Stomach (tissue), 8 donors: ENCODE measurements at regions not wholly inside any gene's neighbourhood (a gene's known extent, or its start where the extent isn't known, plus 50 kb on each side); places are given as distances from the start of the nearest gene placed in this dataset.

Source experiments
- DNase-seq, 2 donors: peaks; one replicate each; pipeline versions ENCODE4 v3.0.0 to v3.0.0-alpha.2; 2013 to 2019
- H3K27ac ChIP-seq, 5 donors: fragments of 200-600 bp in 4 of 5; sonication (generic) in 4 of 5; one replicate each; pipeline ENCODE4 v1.5.1; 2013 to 2019; ENCODE audit warnings: mild to moderate bottlenecking in 1 of 5, moderate library complexity in 1 of 5
- H3K27me3 ChIP-seq, 3 donors: fragments of 200-600 bp; sonication (generic); one replicate each; pipeline ENCODE4 v1.5.1; 2017 to 2019; ENCODE audit warnings: mixed run types in 1 of 3
- H3K36me3 ChIP-seq, 4 donors: fragments of 200-600 bp; sonication (generic); 1 replicate in 3 of 4; 2 replicates in 1 of 4; pipeline ENCODE4 v1.5.1; 2016 to 2019
- H3K4me1 ChIP-seq, 4 donors: fragments of 200-600 bp; sonication (generic); one replicate each; pipeline ENCODE4 v1.5.1; 2016 to 2019
- H3K4me3 ChIP-seq, 4 donors: fragments of 200-600 bp; sonication (generic) in 3 of 4; one replicate each; pipeline ENCODE4 v1.5.1; 2016 to 2019; ENCODE audit warnings: mild to moderate bottlenecking in 1 of 4
- H3K9me3 ChIP-seq, 4 donors: fragments of 200-600 bp; sonication (generic); one replicate each; pipeline ENCODE4 v1.5.1; 2016 to 2019
- CTCF ChIP-seq, 7 experiments: fragments of 450-650 bp in 4 of 7; fragments of 200-600 bp in 3 of 7; sonication (generic) in 3 of 7; IDR thresholded peaks; one replicate each; pipeline ENCODE4 v1.5.1; 2016 to 2019; ENCODE audit warnings: antibody characterized with exemption in 7 of 7, control low read depth in 2 of 7, mild to moderate bottlenecking in 1 of 7
- EP300 ChIP-seq: sonication (generic); formaldehyde crosslinking; IDR thresholded peaks from one replicate; pipeline ENCODE4 v1.6.1; 2017; ENCODE audit warnings: antibody characterized with exemption
- POLR2A ChIP-seq, 4 donors: fragments of 450-650 bp; IDR thresholded peaks; one replicate each; pipeline ENCODE4 v1.6.1; 2016; ENCODE audit warnings: antibody characterized with exemption in 4 of 4, control low read depth in 2 of 4, mild to moderate bottlenecking in 1 of 4, moderate library complexity in 1 of 4
- POLR2AphosphoS5 ChIP-seq, 3 donors: sonication (generic); formaldehyde crosslinking; IDR thresholded peaks; one replicate each; pipeline ENCODE4 v1.6.1; 2016; ENCODE audit warnings: antibody characterized with exemption in 3 of 3
- whole genome bisulfite sequencing, 5 donors: extraction: QIAGEN DNeasy Blood & Tissue Kit in 3 of 5; methylation state at CpG; one replicate each; pipeline versions ENCODE4 v1.1.5 to v1.1.7; 2013 to 2018; 5-methylcytosine and 5-hydroxymethylcytosine counted together
- intact Hi-C: fragments of 100-400 bp; cut with DNase I; formaldehyde crosslinking; loops from one replicate; pipeline ENCODE4 v1.15.1; 2023; ENCODE audit warnings: low total_unique reads
- donor health status: healthy with polysubstance abuse.
- donor health status: Bipolar disorder and iron deficiency.
- donor health status: healthy.

- DNase-seq: peak; percentile 67 to 78
- WGBS, 5 donors: 25 to 48% (median 27%) methylated on average over 6 of the region's 6 CpGs
- intact Hi-C loops: no loop called here
Observed at GRCh38 chr1:239308701-239309333, 77.6 kb upstream of the CHRM3 start.

GRCh38 chr1:239307886-239308285 is 78.5 kb upstream of the CHRM3 start:
- no peaks in the 10 kb centered on the region for H3K9me3 ChIP-seq
- H3K36me3 ChIP-seq: no peaks in the 10 kb centered on the region
- H3K4me3 ChIP-seq: no peak overlapping the region
- H3K27me3 ChIP-seq: no peaks in the 10 kb centered on the region
- intact Hi-C loops: no loop called here
- peaks cover 0 to 13% (median 6%) of the 10 kb centered on the region in 4 donors for H3K4me1 ChIP-seq
- DNase-seq: no peak
- 42 to 89% (median 65%) methylated on average over 2 of the region's 2 CpGs for WGBS, 5 donors
- TF ChIP-seq CTCF (IDR thresholded peaks at IDR 0.05) (no peak), POLR2A (IDR thresholded peaks at IDR 0.05) (no peak), POLR2AphosphoS5 (IDR thresholded peaks at IDR 0.05) (no peak), EP300 (no peak)
- no peak overlapping the region for H3K27ac ChIP-seq

More at GRCh38 chr1:239308701-239309333, 77.6 kb upstream of the CHRM3 start:
- H3K4me3 ChIP-seq: no peak overlapping the region
- H3K27ac ChIP-seq: no peak overlapping the region
- TF ChIP-seq CTCF (IDR thresholded peaks at IDR 0.05) (peak in 5 of 7 experiments; percentile 17 to 56 (median 47)), POLR2A (IDR thresholded peaks at IDR 0.05) (no peak)
- no peaks in the 10 kb centered on the region for H3K9me3 ChIP-seq
- no peaks in the 10 kb centered on the region for H3K36me3 ChIP-seq
- H3K27me3 ChIP-seq: no peaks in the 10 kb centered on the region
- peaks cover 0 to 13% (median 6%) of the 10 kb centered on the region in 4 donors for H3K4me1 ChIP-seq

GRCh38 chr1:239306426-239306825 is 79.9 kb upstream of the CHRM3 start:
- Histone ChIP-seq H3K27ac (no peak overlapping the region), H3K4me3 (no peak overlapping the region), H3K27me3 (no peaks in the 10 kb centered on the region), H3K9me3 (no peaks in the 10 kb centered on the region), H3K36me3 (no peaks in the 10 kb centered on the region), H3K4me1 (peaks cover 0 to 13% (median 6%) of the 10 kb centered on the region in 4 donors)
- intact Hi-C loops: no loop called here
- 15 to 48% (median 33%) methylated on average over 5 of the region's 5 CpGs for WGBS, 5 donors
- TF ChIP-seq EP300 (no peak), POLR2A (IDR thresholded peaks at IDR 0.05) (no peak), POLR2AphosphoS5 (IDR thresholded peaks at IDR 0.05) (no peak), CTCF (IDR thresholded peaks at IDR 0.05) (no peak)
- DNase-seq: peak in 1 of 2 donors; percentile 17

- Histone ChIP-seq H3K4me1 (peaks cover 0 to 13% (median 6%) of the 10 kb centered on the region in 4 donors), H3K36me3 (no peaks in the 10 kb centered on the region), H3K9me3 (no peaks in the 10 kb centered on the region), H3K27ac (no peak overlapping the region), H3K27me3 (no peaks in the 10 kb centered on the region), H3K4me3 (no peak overlapping the region)
- DNase-seq: no peak
- TF ChIP-seq CTCF (IDR thresholded peaks at IDR 0.05) (no peak), POLR2A (IDR thresholded peaks at IDR 0.05) (no peak), EP300 (no peak), POLR2AphosphoS5 (IDR thresholded peaks at IDR 0.05) (no peak)
- WGBS, 5 donors: 92 to 97% (median 95%) methylated on average over 9 of the region's 9 CpGs
- intact Hi-C loops: no loop called here
Observed at GRCh38 chr1:239303289-239303688, 83.1 kb upstream of the CHRM3 start.
